Suprapubic skin (tissue), 4 donors: ENCODE measurements at regions not wholly inside any gene's neighbourhood (a gene's known extent, or its start where the extent isn't known, plus 50 kb on each side); places are given as distances from the start of the nearest gene placed in this dataset.

Experiments
- CTCF ChIP-seq, 2 donors: fragments of 200-600 bp in 1 of 2; fragments of 450-650 bp in 1 of 2; sonication (generic) in 1 of 2; IDR thresholded peaks; one replicate each; pipeline ENCODE4 v1.5.1; 2016 to 2019; ENCODE audit warnings: antibody characterized with exemption in 2 of 2, mild to moderate bottlenecking in 1 of 2, moderate library complexity in 1 of 2
- POLR2A ChIP-seq, 2 donors: fragments of 450-650 bp; IDR thresholded peaks; one replicate each; pipeline ENCODE4 v1.6.1; 2017; ENCODE audit warnings: antibody characterized with exemption in 2 of 2, mild to moderate bottlenecking in 2 of 2, moderate library complexity in 2 of 2
- POLR2AphosphoS5 ChIP-seq, 3 donors: sonication (generic); formaldehyde crosslinking; IDR thresholded peaks; one replicate each; pipeline ENCODE4 v1.6.1; 2017; ENCODE audit warnings: antibody characterized with exemption in 3 of 3

DNA sequence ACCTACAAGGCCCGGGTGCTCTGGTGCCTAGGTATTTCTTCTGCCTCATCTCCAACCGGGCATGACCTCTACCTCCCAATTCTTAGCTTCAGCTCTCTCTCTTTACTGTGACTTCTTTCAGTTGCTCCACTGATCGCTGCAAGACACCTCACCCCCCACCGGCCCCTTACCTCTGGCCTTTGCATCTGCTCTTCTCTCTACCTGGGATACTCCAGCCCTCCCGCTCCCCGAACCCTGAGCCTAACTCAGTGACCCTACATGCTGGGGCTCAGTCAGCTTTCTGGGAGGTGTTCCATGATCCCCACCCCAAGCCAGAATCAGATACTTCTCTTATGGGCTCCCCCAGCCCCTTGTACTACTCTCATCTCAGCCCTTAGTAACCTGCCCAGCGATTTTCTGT, 99.6 kb downstream of the EFNB1 start:
- TF ChIP-seq CTCF (IDR thresholded peaks at IDR 0.05) = no peak
- TF ChIP-seq POLR2A (IDR thresholded peaks at IDR 0.05) = no peak
- no peak for TF ChIP-seq POLR2AphosphoS5 (IDR thresholded peaks at IDR 0.05)
